Liver (tissue), 1 donor: ENCODE measurements at regions not wholly inside any gene's neighbourhood (a gene's known extent, or its start where the extent isn't known, plus 50 kb on each side); places are given as distances from the start of the nearest gene placed in this dataset. TPM values are rescaled to one million over a fixed set of nuclear protein-coding genes. Genes with fewer than 3 reads are reported as not detected.

ENCODE experiments used
- small RNA-seq: library from RNA; depleted of rRNA; stranded (forward); fragments of <200 nt; gene quantifications from one replicate; pipeline ENCODE3, GENCODE V24; 2014

Small RNAs in the stretch of these regions (small RNA-seq; reads per million reads assigned to genes)
- gene RNA5SP306 = not detected
- not detected for gene RNU6-632P
